ENCODE measurements at regions not wholly inside any gene's neighbourhood (a gene's known extent, or its start where the extent isn't known, plus 50 kb on each side); places are given as distances from the start of the nearest gene placed in this dataset.
"Not testable (repeated sequence)": the region's sequence is repeated elsewhere in the genome, so short reads cannot be mapped to it uniquely, and the experiment has no call there.

DNA sequence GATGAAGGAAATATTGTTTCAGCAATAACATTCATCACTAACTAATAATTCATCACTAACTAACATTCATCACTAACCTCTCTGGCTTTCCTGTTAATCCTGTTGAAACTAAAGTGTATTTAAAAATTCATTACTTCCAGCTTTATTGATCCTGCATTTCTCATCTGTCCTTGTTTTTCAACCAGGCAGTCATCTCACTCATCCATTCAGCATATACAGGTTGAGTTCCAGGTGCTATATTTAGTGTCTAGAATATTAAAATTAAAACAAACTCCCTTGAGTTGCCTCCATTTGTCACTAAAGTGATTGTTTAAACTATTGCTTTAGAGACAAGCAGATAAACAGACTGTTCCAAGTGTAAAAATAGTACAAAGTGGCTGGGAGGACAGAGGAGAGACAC is 58.1 kb downstream of the ATXN7L3B start:
- no peak for DNase-seq (ENCODE audit: low read depth in 2 of 2)
- H3K4me3 ChIP-seq (replicated peaks in 1 of 2; ENCODE audit: low read depth in 2 of 2, low read length in 2 of 2) = no peak overlapping the region
- TF ChIP-seq, protein P1, sequence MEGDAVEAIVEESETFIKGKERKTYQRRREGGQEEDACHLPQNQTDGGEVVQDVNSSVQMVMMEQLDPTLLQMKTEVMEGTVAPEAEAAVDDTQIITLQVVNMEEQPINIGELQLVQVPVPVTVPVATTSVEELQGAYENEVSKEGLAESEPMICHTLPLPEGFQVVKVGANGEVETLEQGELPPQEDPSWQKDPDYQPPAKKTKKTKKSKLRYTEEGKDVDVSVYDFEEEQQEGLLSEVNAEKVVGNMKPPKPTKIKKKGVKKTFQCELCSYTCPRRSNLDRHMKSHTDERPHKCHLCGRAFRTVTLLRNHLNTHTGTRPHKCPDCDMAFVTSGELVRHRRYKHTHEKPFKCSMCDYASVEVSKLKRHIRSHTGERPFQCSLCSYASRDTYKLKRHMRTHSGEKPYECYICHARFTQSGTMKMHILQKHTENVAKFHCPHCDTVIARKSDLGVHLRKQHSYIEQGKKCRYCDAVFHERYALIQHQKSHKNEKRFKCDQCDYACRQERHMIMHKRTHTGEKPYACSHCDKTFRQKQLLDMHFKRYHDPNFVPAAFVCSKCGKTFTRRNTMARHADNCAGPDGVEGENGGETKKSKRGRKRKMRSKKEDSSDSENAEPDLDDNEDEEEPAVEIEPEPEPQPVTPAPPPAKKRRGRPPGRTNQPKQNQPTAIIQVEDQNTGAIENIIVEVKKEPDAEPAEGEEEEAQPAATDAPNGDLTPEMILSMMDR (IDR thresholded peaks at IDR 0.05; ENCODE audit: low read depth, low read length) = no peak

DNA sequence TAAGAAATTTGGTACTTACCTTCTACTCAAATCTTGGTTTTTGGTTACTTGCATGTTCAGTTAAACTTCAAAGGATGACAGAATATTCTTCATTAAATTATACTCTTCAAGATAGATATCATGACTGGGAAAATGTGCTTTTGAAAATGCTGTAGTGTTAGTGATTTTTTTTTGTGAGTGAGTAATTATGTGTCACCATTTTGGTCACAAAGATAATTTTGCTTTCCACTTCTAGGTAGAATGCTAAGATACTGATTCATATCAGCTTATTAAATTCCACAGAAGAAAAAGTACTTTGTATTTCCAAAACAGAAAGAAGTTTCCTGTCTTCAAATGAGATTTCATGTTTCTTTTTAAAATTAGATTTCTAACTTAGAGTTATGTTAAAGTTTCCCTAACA is 61.2 kb downstream of the ATXN7L3B start:
- peak in 1 of 2 donors; percentile 1 for DNase-seq (ENCODE audit: low read depth in 2 of 2)
- H3K4me3 ChIP-seq (replicated peaks in 1 of 2; ENCODE audit: low read depth in 2 of 2, low read length in 2 of 2) = no peak overlapping the region
- TF ChIP-seq, protein P1 (IDR thresholded peaks at IDR 0.05; ENCODE audit: low read depth, low read length) = no peak

DNA sequence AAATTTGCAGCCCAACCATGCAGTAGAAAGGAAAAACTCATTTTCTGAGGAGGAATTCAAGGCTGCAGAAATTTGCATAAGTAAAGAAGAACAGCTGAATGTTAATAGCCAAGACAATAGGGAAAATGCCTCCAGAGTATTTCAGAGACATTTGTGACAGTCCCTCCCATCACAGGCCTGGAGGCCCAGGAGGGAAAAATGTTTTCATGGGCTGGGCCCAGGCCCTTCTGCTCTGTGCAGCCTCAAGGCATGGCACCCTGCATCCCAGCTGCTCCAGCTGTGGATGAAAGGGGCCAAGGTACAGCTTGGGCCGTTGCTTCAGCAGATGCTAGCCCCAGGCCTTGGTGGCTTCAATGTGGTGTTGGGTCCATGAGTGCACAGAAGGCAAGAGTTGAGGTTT is 62.3 kb downstream of the ATXN7L3B start:
- TF ChIP-seq, protein P1 (IDR thresholded peaks at IDR 0.05; ENCODE audit: low read depth, low read length) = no peak
- no peak for DNase-seq (ENCODE audit: low read depth in 2 of 2)
- H3K4me3 ChIP-seq (replicated peaks in 1 of 2; ENCODE audit: low read depth in 2 of 2, low read length in 2 of 2) = no peak overlapping the region

DNA sequence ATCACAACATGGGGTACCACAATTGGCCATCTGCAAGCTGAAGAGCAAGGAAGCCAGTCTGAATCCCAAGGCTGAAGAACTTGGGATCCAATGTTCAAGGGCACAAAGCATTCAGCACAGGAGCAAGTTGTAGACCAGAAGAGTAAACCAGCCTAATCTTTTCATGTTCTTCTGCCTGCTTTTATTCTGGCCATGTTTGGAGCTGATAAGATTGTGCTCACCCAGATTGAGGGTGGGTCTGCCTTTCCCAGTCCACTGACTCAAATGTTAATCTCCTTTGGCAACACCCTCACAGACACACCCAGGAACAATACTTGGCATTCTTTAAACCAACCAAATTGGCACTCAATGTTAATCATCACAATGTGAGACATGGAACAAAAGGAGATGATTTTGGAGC is 63.2 kb downstream of the ATXN7L3B start:
- DNase-seq (ENCODE audit: low read depth in 2 of 2); H3K4me3 ChIP-seq (replicated peaks in 1 of 2; ENCODE audit: low read depth in 2 of 2, low read length in 2 of 2): not testable (repeated sequence)

DNA sequence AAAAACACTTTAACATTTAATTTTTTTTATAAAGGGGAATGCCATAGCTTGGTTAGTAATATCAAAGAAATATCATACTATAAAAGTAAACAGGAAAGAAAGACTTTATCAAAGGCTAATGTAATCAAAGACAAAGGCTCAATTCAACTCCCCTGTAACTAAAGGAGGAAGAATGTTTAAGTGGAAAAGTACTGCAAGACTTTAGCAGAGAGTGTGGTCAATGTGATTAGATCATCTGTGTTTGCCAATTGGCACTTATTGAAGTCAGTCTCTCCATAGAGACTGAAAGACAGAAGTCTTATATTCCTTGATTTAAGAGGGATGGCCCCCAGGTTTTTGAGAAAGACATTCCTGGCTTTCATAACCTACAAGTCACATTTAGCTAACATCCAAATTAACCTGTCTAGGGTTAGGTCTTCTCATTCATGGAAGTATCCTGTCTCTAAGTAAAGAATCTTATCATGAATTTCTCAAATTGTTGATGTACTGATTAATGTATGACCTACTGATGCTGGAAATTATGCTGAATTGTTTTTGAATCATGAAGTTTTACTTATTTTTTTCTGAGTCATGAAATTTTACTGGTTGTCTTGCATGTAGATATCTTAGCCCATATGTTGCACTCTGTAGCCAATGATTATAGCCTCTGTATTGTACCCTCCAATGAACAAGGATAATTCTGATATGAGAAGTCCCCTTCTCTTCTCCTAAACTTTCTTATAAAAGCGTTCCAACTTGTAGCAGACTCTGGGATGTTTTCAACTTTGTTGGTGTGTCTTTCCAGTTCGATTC is 65.4 kb downstream of the ATXN7L3B start:
- TF ChIP-seq, protein P1 (IDR thresholded peaks at IDR 0.05; ENCODE audit: low read depth, low read length) = no peak
- H3K4me3 ChIP-seq (replicated peaks in 1 of 2; ENCODE audit: low read depth in 2 of 2, low read length in 2 of 2) = no peak overlapping the region
- DNase-seq (ENCODE audit: low read depth in 2 of 2) = no peak

DNA sequence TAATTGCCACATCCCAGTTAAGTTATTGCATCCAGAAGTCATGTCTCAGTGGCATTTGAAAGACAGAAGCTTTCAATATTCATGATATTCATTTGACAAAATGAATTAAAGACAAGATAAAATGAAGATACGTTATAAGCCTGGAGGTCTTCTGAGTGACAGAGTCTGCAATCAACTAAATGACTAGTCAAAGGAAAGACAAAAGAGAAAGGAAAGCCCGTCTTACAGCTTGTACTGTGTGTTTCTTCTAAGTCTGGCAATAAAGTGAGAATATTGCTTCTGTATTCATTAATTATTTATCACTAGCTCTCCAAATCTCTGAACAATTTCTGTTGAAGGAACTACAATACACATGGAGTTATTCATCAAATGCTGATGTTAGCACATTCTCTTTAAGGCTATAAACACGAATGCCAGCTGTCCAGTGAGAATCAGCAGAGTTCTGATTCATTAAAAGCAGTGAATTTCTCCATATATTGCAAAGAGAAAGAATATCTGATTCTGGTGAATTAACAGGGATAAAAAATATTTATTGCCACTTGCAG is 70.7 kb downstream of the ATXN7L3B start:
- DNase-seq (ENCODE audit: low read depth in 2 of 2) = no peak
- H3K4me3 ChIP-seq (replicated peaks in 1 of 2; ENCODE audit: low read depth in 2 of 2, low read length in 2 of 2) = no peak overlapping the region
- TF ChIP-seq, protein P1 (IDR thresholded peaks at IDR 0.05; ENCODE audit: low read depth, low read length) = no peak

DNA sequence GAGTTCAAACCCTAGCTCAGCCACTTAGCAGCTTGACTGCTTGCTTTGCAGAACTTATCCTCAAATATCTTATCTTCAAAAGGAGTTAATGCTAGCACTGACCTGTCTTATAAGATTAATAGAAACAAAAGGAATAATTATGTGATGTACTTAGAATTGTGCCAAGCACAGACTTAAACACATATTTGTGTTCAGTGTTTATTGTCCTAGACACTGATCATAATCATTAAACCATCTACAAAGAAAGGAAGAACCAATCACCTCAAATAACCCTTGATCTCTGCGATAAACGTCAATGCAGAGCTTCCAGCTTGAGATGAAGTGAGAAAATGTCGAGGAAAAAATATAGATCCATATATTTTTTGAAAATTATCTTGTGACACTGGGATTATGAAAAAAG is 73.1 kb downstream of the ATXN7L3B start:
- TF ChIP-seq, protein P1 (IDR thresholded peaks at IDR 0.05; ENCODE audit: low read depth, low read length) = no peak
- H3K4me3 ChIP-seq (replicated peaks in 1 of 2; ENCODE audit: low read depth in 2 of 2, low read length in 2 of 2) = no peak overlapping the region
- no peak for DNase-seq (ENCODE audit: low read depth in 2 of 2)
